Left lung (tissue), 4 donors: ENCODE measurements at regions not wholly inside any gene's neighbourhood (a gene's known extent, or its start where the extent isn't known, plus 50 kb on each side); places are given as distances from the start of the nearest gene placed in this dataset.
"Not testable (repeated sequence)": the region's sequence is repeated elsewhere in the genome, so short reads cannot be mapped to it uniquely, and the experiment has no call there.

Source experiments
- ATAC-seq: fragments of 200-7000 bp; cut with Tn5 transposase; one replicate; pipeline ENCODE4 v1.9.1; 2020; ENCODE audit warnings: moderate library complexity
- DNase-seq, 4 donors: peaks; one replicate each; pipeline ENCODE4 v3.0.0-alpha.2; 2013 to 2020
- H3K27ac ChIP-seq, 2 donors: fragments of 200-600 bp; sonication (generic) in 1 of 2; one replicate each; pipeline versions ENCODE4 v1.5.0 to v1.8.0; 2020 to 2021
- H3K27me3 ChIP-seq, 2 donors: fragments of 200-600 bp; sonication (generic) in 1 of 2; one replicate each; pipeline versions ENCODE4 v1.5.0 to v1.8.0; 2020 to 2021
- H3K36me3 ChIP-seq, 2 donors: fragments of 200-600 bp; sonication (generic) in 1 of 2; one replicate each; pipeline versions ENCODE4 v1.5.0 to v1.8.0; 2020 to 2021
- H3K4me1 ChIP-seq, 2 donors: fragments of 200-600 bp; one replicate each; pipeline ENCODE4 v1.8.0; 2021
- H3K4me3 ChIP-seq, 2 donors: fragments of 200-600 bp; sonication (generic) in 1 of 2; one replicate each; pipeline versions ENCODE4 v1.5.0 to v1.8.0; 2020 to 2021; ENCODE audit warnings: mild to moderate bottlenecking in 1 of 2
- H3K9me3 ChIP-seq, 2 donors: fragments of 200-600 bp; sonication (generic) in 1 of 2; one replicate each; pipeline versions ENCODE4 v1.5.0 to v1.8.0; 2020 to 2021
- CTCF ChIP-seq, 2 donors: fragments of 200-600 bp; sonication (generic) in 1 of 2; IDR thresholded peaks; one replicate each; pipeline versions ENCODE4 v1.5.0 to v1.8.0; 2021; ENCODE audit warnings: antibody characterized with exemption in 2 of 2
- intact Hi-C, 2 donors: fragments of 100-400 bp; cut with DNase I; formaldehyde crosslinking; loops; one replicate each; pipeline versions ENCODE4 v1.11.2 to v1.14.2; 2022
- donor health status: DM: no; HTN: yes; CAD: no.
- donor health status: DM: no; HTN: no; CAD: no.

- DNase-seq (no peak), ATAC-seq (no peak)
- Histone ChIP-seq H3K27ac (no peak overlapping the region), H3K27me3 (no peaks in the 10 kb centered on the region), H3K4me3 (no peak overlapping the region), H3K9me3 (peaks cover 0 to 8% of the 10 kb centered on the region in 2 donors), H3K36me3 (no peaks in the 10 kb centered on the region), H3K4me1 (no peaks in the 10 kb centered on the region)
- no peak for TF ChIP-seq CTCF (IDR thresholded peaks at IDR 0.05)
- intact Hi-C loops: no loop called here
These were observed 196.3 kb downstream of the GPAT3 start for GRCh38 chr4:83732114-83732635.

- Histone ChIP-seq H3K36me3 (no peaks in the 10 kb centered on the region), H3K9me3 (peaks cover 0 to 8% of the 10 kb centered on the region in 2 donors), H3K27me3 (no peaks in the 10 kb centered on the region), H3K27ac (no peak overlapping the region), H3K4me3 (no peak overlapping the region), H3K4me1 (no peaks in the 10 kb centered on the region)
- DNase-seq (no peak), ATAC-seq (no peak)
- intact Hi-C loops: no loop called here
- no peak for TF ChIP-seq CTCF (IDR thresholded peaks at IDR 0.05)
These were observed 195.7 kb downstream of the GPAT3 start for GRCh38 chr4:83731609-83732008.

GRCh38 chr4:83730958-83731357 is 195.1 kb downstream of the GPAT3 start:
- H3K36me3 ChIP-seq, H3K9me3 ChIP-seq, DNase-seq, H3K27me3 ChIP-seq, H3K4me3 ChIP-seq, H3K27ac ChIP-seq, H3K4me1 ChIP-seq, intact Hi-C loops, ATAC-seq: not testable (repeated sequence)

GRCh38 chr4:83728191-83728590 is 192.3 kb downstream of the GPAT3 start:
- TF ChIP-seq CTCF (IDR thresholded peaks at IDR 0.05): no peak
- intact Hi-C loops: no loop called here
- DNase-seq (no peak), ATAC-seq (no peak)
- no peak overlapping the region for H3K4me3 ChIP-seq
- no peaks in the 10 kb centered on the region for H3K4me1 ChIP-seq
- H3K36me3 ChIP-seq: no peaks in the 10 kb centered on the region
- H3K27me3 ChIP-seq: no peaks in the 10 kb centered on the region
- H3K27ac ChIP-seq: no peak overlapping the region
- peaks cover 0 to 8% of the 10 kb centered on the region in 2 donors for H3K9me3 ChIP-seq

GRCh38 chr4:83725336-83726085 is 189.6 kb downstream of the GPAT3 start:
- ATAC-seq (no peak), DNase-seq (no peak)
- H3K27me3 ChIP-seq: no peaks in the 10 kb centered on the region
- no peak overlapping the region for H3K4me3 ChIP-seq
- TF ChIP-seq CTCF (IDR thresholded peaks at IDR 0.05): no peak
- intact Hi-C loops: no loop called here
- H3K27ac ChIP-seq: no peak overlapping the region
- H3K36me3 ChIP-seq: no peaks in the 10 kb centered on the region
- H3K9me3 ChIP-seq: peaks cover 0 to 4% of the 10 kb centered on the region in 2 donors
- H3K4me1 ChIP-seq: no peaks in the 10 kb centered on the region
